HepG2 (cell line): ENCODE measurements at regions not wholly inside any gene's neighbourhood (a gene's known extent, or its start where the extent isn't known, plus 50 kb on each side); places are given as distances from the start of the nearest gene placed in this dataset.

Experiments
- JUN ChIP-seq: sonication (generic); formaldehyde crosslinking; IDR thresholded peaks from 2 replicates; pipeline ENCODE4 v1.4.0; 2020; ENCODE audit warnings: mild to moderate bottlenecking, missing genetic modification reagents
- JUNB ChIP-seq: sonication (generic); formaldehyde crosslinking; IDR thresholded peaks from 2 replicates; pipeline ENCODE4 v1.8.0; 2022; ENCODE audit warnings: missing genetic modification reagents, mild to moderate bottlenecking, borderline replicate concordance

DNA sequence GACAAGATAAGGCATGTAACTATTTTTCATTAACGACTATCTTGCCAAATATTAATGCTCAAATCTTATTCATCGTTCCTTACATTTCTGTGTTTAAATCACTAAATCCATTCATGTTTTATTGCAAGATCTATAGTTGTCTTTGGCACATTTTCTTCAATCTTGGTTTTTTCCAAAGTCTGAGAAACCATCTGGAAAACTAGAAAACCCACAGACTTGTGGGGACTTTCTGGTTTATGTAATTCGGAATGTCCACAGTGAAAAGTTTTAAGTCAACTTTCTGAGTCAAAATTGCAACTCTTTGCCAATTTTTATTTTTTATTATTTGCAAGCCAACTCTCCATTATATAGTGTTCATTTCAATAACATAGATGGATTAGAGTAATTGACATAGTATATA lies 520.8 kb upstream of the ADAMTS5 start:
- TF ChIP-seq JUNB (CRISPR knock-in tag) (no peak), JUN (no peak)
